ENCODE measurements at regions not wholly inside any gene's neighbourhood (a gene's known extent, or its start where the extent isn't known, plus 50 kb on each side); places are given as distances from the start of the nearest gene placed in this dataset.

DNA sequence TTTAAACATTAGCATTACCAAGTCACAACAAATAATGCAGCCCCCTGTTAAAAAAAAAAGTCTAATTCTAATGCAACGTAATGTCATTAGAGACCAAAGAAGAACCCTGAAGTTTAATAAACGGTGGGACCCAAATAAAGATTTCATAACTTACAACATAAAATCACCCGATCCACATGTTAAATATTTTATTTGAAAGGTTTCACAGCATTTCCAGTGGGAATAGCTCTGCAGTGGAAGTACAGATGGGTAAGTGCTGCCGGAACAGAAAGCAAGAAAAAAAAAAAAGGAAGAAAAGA is 320.6 kb upstream of the ZMIZ1 start:
- Mint-ChIP-seq H3K9me3 (ENCODE audit: low read depth, unreplicated experiment) (peaks cover 3% of the 10 kb centered on the region), H3K27ac (ENCODE audit: unreplicated experiment) (no peak overlapping the region), H3K4me3 (ENCODE audit: low read depth, unreplicated experiment) (no peak overlapping the region), H3K36me3 (ENCODE audit: insufficient read depth, unreplicated experiment) (no peaks in the 10 kb centered on the region), H3K4me1 (ENCODE audit: low read depth, unreplicated experiment) (peaks cover 17% of the 10 kb centered on the region), H3K27me3 (ENCODE audit: unreplicated experiment) (peaks cover 34% of the 10 kb centered on the region)
- TF ChIP-seq, protein P1, sequence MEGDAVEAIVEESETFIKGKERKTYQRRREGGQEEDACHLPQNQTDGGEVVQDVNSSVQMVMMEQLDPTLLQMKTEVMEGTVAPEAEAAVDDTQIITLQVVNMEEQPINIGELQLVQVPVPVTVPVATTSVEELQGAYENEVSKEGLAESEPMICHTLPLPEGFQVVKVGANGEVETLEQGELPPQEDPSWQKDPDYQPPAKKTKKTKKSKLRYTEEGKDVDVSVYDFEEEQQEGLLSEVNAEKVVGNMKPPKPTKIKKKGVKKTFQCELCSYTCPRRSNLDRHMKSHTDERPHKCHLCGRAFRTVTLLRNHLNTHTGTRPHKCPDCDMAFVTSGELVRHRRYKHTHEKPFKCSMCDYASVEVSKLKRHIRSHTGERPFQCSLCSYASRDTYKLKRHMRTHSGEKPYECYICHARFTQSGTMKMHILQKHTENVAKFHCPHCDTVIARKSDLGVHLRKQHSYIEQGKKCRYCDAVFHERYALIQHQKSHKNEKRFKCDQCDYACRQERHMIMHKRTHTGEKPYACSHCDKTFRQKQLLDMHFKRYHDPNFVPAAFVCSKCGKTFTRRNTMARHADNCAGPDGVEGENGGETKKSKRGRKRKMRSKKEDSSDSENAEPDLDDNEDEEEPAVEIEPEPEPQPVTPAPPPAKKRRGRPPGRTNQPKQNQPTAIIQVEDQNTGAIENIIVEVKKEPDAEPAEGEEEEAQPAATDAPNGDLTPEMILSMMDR (IDR thresholded peaks at IDR 0.05; ENCODE audit: unreplicated experiment), result no peak
- intact Hi-C loops (cut with micrococcal nuclease; ENCODE audit: unreplicated experiment), result no loop called here
- DNase-seq, result no peak
- CTCF ChIA-PET, result no interaction called here
- no TSS peak for BruUV-seq (replicated peaks)

GRCh38 chr10:78749200-78749599 is 319.6 kb upstream of the ZMIZ1 start:
- H3K27ac Mint-ChIP-seq (ENCODE audit: unreplicated experiment), result no peak overlapping the region
- no peaks in the 10 kb centered on the region for H3K36me3 Mint-ChIP-seq (ENCODE audit: insufficient read depth, unreplicated experiment)
- no TSS peak for BruUV-seq (replicated peaks)
- H3K9me3 Mint-ChIP-seq (ENCODE audit: low read depth, unreplicated experiment), result peaks cover 3% of the 10 kb centered on the region
- H3K4me3 Mint-ChIP-seq (ENCODE audit: low read depth, unreplicated experiment), result no peak overlapping the region
- intact Hi-C loops (cut with micrococcal nuclease; ENCODE audit: unreplicated experiment), result no loop called here
- CTCF ChIA-PET, result no interaction called here
- peaks cover 17% of the 10 kb centered on the region for H3K4me1 Mint-ChIP-seq (ENCODE audit: low read depth, unreplicated experiment)
- no peak for DNase-seq
- TF ChIP-seq, protein P1 (IDR thresholded peaks at IDR 0.05; ENCODE audit: unreplicated experiment), result no peak
- H3K27me3 Mint-ChIP-seq (ENCODE audit: unreplicated experiment), result peaks cover 25% of the 10 kb centered on the region

- no peak for DNase-seq
Observed at GRCh38 chr10:78749898-78750297, 318.9 kb upstream of the ZMIZ1 start.

GRCh38 chr10:78750418-78750817 is 318.3 kb upstream of the ZMIZ1 start:
- BruUV-seq (replicated peaks), result no TSS peak
- intact Hi-C loops (cut with micrococcal nuclease; ENCODE audit: unreplicated experiment), result loop anchor here (10.0 kb wide), 1 partner anchor 224 kb away; no protein-coding TSS in a partner anchor
- TF ChIP-seq, protein P1 (IDR thresholded peaks at IDR 0.05; ENCODE audit: unreplicated experiment), result no peak
- Mint-ChIP-seq H3K4me3 (ENCODE audit: low read depth, unreplicated experiment) (no peak overlapping the region), H3K27me3 (ENCODE audit: unreplicated experiment) (peaks cover 25% of the 10 kb centered on the region), H3K27ac (ENCODE audit: unreplicated experiment) (no peak overlapping the region), H3K36me3 (ENCODE audit: insufficient read depth, unreplicated experiment) (no peaks in the 10 kb centered on the region), H3K4me1 (ENCODE audit: low read depth, unreplicated experiment) (peaks cover 13% of the 10 kb centered on the region), H3K9me3 (ENCODE audit: low read depth, unreplicated experiment) (peaks cover 3% of the 10 kb centered on the region)
- CTCF ChIA-PET, result no interaction called here
- no peak for DNase-seq

More at GRCh38 chr10:78749898-78750297, 318.9 kb upstream of the ZMIZ1 start:
- no peak overlapping the region for H3K27ac Mint-ChIP-seq (ENCODE audit: unreplicated experiment)
- peaks cover 25% of the 10 kb centered on the region for H3K27me3 Mint-ChIP-seq (ENCODE audit: unreplicated experiment)
- H3K36me3 Mint-ChIP-seq (ENCODE audit: insufficient read depth, unreplicated experiment), result no peaks in the 10 kb centered on the region
- peaks cover 17% of the 10 kb centered on the region for H3K4me1 Mint-ChIP-seq (ENCODE audit: low read depth, unreplicated experiment)
- H3K4me3 Mint-ChIP-seq (ENCODE audit: low read depth, unreplicated experiment), result no peak overlapping the region
- peaks cover 3% of the 10 kb centered on the region for H3K9me3 Mint-ChIP-seq (ENCODE audit: low read depth, unreplicated experiment)
- intact Hi-C loops (cut with micrococcal nuclease; ENCODE audit: unreplicated experiment), result loop anchor here (10.0 kb wide), 1 partner anchor 225 kb away; no protein-coding TSS in a partner anchor
- CTCF ChIA-PET, result no interaction called here
- no TSS peak for BruUV-seq (replicated peaks)
- TF ChIP-seq, protein P1 (IDR thresholded peaks at IDR 0.05; ENCODE audit: unreplicated experiment), result no peak
